Suprapubic skin (tissue), 4 donors: ENCODE measurements at regions not wholly inside any gene's neighbourhood (a gene's known extent, or its start where the extent isn't known, plus 50 kb on each side); places are given as distances from the start of the nearest gene placed in this dataset.

ENCODE experiments used
- DNase-seq, 2 donors: peaks; one replicate each; pipeline ENCODE4 v3.0.0-alpha.2; 2019; ENCODE audit warnings: low spot score in 2 of 2
- H3K27ac ChIP-seq: fragments of 200-600 bp; sonication (generic); one replicate; pipeline ENCODE4 v1.5.1; 2019
- H3K27me3 ChIP-seq: fragments of 200-600 bp; sonication (generic); one replicate; pipeline ENCODE4 v1.5.1; 2019
- H3K36me3 ChIP-seq: fragments of 200-600 bp; sonication (generic); one replicate; pipeline ENCODE4 v1.5.1; 2019
- H3K4me1 ChIP-seq: fragments of 200-600 bp; sonication (generic); one replicate; pipeline ENCODE4 v1.5.1; 2019
- H3K4me3 ChIP-seq: fragments of 200-600 bp; sonication (generic); one replicate; pipeline ENCODE4 v1.5.1; 2019; ENCODE audit warnings: mild to moderate bottlenecking
- H3K9me3 ChIP-seq: fragments of 200-600 bp; sonication (generic); one replicate; pipeline ENCODE4 v1.5.1; 2019
- EP300 ChIP-seq: sonication (generic); formaldehyde crosslinking; IDR thresholded peaks from one replicate; pipeline ENCODE4 v1.6.1; 2017; ENCODE audit warnings: antibody characterized with exemption
- POLR2A ChIP-seq, 2 donors: fragments of 450-650 bp; IDR thresholded peaks; one replicate each; pipeline ENCODE4 v1.6.1; 2017; ENCODE audit warnings: antibody characterized with exemption in 2 of 2, mild to moderate bottlenecking in 2 of 2, moderate library complexity in 2 of 2
- POLR2AphosphoS5 ChIP-seq, 3 donors: sonication (generic); formaldehyde crosslinking; IDR thresholded peaks; one replicate each; pipeline ENCODE4 v1.6.1; 2017; ENCODE audit warnings: antibody characterized with exemption in 3 of 3
- WGBS: methylation state at CpG from one replicate; pipeline ENCODE4 v1.1.5; 2018; 5-methylcytosine and 5-hydroxymethylcytosine counted together
- TF ChIP-seq, protein P1 (sequence below), 2 donors: fragments of 200-600 bp in 1 of 2; fragments of 450-650 bp in 1 of 2; sonication (generic) in 1 of 2; IDR thresholded peaks; one replicate each; pipeline ENCODE4 v1.5.1; 2016 to 2019; ENCODE audit warnings: antibody characterized with exemption in 2 of 2, mild to moderate bottlenecking in 1 of 2, moderate library complexity in 1 of 2

DNA sequence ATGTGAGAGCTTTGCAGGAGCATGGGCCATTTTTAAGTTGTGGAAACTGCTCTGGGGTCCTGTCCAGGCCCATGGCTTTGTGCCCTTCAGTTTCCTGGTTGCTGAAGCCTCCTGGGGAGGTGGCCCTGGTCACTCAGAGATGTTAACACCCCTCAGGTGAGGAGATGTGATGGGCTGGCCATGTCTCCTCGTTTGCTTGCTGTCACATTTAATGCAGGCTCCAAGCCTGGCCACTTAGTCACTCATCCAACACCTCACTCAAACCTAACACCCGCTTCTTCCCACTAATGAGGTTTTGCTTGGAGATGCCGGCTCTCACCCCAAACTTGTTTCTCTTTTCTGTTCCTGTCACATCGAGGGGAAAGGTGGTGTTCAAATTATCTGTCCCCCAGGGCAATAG lies 192.7 kb downstream of the PTPRU start:
- no peaks in the 10 kb centered on the region for H3K36me3 ChIP-seq
- peaks cover 6% of the 10 kb centered on the region for H3K27me3 ChIP-seq
- H3K4me1 ChIP-seq = no peaks in the 10 kb centered on the region
- WGBS = 53% methylated on average over 4 of the region's 4 CpGs
- peak in 1 of 2 donors; percentile 28 for DNase-seq
- H3K9me3 ChIP-seq = no peaks in the 10 kb centered on the region
- H3K4me3 ChIP-seq = no peak overlapping the region
- no peak overlapping the region for H3K27ac ChIP-seq
- no peak for TF ChIP-seq POLR2A (IDR thresholded peaks at IDR 0.05)
- TF ChIP-seq, protein P1, sequence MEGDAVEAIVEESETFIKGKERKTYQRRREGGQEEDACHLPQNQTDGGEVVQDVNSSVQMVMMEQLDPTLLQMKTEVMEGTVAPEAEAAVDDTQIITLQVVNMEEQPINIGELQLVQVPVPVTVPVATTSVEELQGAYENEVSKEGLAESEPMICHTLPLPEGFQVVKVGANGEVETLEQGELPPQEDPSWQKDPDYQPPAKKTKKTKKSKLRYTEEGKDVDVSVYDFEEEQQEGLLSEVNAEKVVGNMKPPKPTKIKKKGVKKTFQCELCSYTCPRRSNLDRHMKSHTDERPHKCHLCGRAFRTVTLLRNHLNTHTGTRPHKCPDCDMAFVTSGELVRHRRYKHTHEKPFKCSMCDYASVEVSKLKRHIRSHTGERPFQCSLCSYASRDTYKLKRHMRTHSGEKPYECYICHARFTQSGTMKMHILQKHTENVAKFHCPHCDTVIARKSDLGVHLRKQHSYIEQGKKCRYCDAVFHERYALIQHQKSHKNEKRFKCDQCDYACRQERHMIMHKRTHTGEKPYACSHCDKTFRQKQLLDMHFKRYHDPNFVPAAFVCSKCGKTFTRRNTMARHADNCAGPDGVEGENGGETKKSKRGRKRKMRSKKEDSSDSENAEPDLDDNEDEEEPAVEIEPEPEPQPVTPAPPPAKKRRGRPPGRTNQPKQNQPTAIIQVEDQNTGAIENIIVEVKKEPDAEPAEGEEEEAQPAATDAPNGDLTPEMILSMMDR (IDR thresholded peaks at IDR 0.05) = no peak
- no peak for TF ChIP-seq POLR2AphosphoS5 (IDR thresholded peaks at IDR 0.05)

DNA sequence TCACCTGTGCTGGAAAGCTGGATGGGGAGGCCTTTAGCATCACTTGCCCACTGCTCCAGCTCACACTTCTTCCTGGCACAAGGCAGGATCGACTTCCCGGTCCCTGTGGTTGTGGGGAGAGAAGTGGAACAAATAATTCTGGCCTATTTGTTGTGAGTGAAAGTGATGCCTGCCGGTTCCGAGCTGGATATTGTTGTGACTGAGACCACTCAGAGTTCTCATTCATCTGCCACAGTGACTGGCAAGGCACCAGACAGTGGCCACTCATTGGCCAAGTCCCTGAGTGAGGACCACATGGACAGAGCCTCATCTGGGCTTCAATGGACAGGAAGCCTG lies 191.9 kb downstream of the PTPRU start:
- Histone ChIP-seq H3K4me1 (no peaks in the 10 kb centered on the region), H3K4me3 (no peak overlapping the region), H3K27ac (no peak overlapping the region), H3K27me3 (peaks cover 5% of the 10 kb centered on the region), H3K36me3 (no peaks in the 10 kb centered on the region), H3K9me3 (no peaks in the 10 kb centered on the region)
- DNase-seq = peak in 1 of 2 donors; percentile 32
- WGBS = 87% methylated on average over 4 of the region's 4 CpGs
- no peak for TF ChIP-seq POLR2A (IDR thresholded peaks at IDR 0.05)
- TF ChIP-seq, protein P1 (IDR thresholded peaks at IDR 0.05) = no peak
- no peak for TF ChIP-seq POLR2AphosphoS5 (IDR thresholded peaks at IDR 0.05)
- TF ChIP-seq EP300 = no peak

DNA sequence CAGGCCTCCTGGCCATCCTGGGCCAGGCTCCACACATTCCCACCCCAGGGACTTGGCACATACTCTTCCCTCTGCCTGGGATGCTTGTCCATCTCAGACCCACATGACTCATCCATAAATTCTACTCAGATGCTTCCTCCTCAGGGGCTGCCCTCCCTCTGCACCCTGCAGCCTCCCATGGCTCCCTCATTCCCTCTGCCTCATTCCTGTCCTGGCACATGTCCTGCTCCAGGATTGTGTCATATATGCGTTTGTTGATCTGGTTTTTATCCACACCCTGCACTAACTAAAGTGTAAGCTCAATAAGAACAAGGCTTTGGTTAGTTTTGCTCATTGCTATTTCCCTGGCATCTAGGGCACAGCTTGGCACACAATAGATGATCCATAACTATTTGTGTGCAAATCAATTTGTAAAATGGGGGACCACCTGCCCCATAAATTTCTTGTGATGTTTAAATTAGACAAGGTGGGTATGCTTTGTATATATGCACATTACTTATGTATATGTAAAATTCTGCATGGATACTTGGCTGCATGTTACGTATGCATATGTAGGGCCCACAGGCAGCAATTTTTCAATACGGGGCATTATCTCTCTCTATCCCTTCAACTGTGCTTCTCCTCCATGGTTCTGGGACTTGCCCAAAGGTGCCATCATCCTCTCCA lies 191.4 kb downstream of the PTPRU start:
- H3K4me1 ChIP-seq = no peaks in the 10 kb centered on the region
- peaks cover 3% of the 10 kb centered on the region for H3K27me3 ChIP-seq
- no peaks in the 10 kb centered on the region for H3K9me3 ChIP-seq
- no peaks in the 10 kb centered on the region for H3K36me3 ChIP-seq
- H3K4me3 ChIP-seq = no peak overlapping the region
- TF ChIP-seq EP300 (no peak), POLR2A (IDR thresholded peaks at IDR 0.05) (no peak), POLR2AphosphoS5 (IDR thresholded peaks at IDR 0.05) (no peak)
- TF ChIP-seq, protein P1 (IDR thresholded peaks at IDR 0.05) = no peak
- H3K27ac ChIP-seq = no peak overlapping the region
- DNase-seq = peak in 1 of 2 donors; percentile 48
- 90% methylated on average over 3 of the region's 3 CpGs for WGBS

DNA sequence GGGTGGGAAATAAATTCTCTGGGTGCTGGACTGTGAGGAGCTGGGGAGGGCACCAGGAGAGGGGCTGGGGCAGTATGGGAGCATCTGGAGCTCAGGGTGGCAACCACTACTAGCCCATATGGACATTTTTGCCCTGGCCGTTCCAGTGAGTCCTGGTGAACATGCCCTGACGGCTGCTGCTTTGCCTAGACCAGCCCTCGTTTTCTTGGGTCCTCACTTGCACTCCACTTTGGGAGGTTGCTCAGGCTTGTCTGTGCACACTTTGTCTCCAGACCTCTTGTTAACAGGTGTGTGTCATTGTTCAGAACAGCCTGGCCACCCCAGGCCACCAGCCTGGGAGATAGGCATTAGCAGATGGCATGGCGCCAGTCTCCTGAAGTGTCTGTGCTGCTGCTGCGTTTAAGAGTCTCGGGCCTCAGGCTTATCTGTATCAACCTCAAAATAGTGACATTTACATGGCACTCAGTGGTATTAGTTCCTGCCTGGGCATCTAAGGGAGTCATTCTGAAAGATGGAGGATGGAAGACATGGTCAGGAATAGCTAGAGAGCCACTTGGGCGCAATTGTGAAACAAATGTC lies 190.5 kb downstream of the PTPRU start:
- no peaks in the 10 kb centered on the region for H3K36me3 ChIP-seq
- no peaks in the 10 kb centered on the region for H3K9me3 ChIP-seq
- WGBS = 69% methylated on average over 7 of the region's 7 CpGs
- H3K4me3 ChIP-seq = no peak overlapping the region
- TF ChIP-seq EP300 (no peak), POLR2AphosphoS5 (IDR thresholded peaks at IDR 0.05) (no peak), POLR2A (IDR thresholded peaks at IDR 0.05) (no peak)
- TF ChIP-seq, protein P1 (IDR thresholded peaks at IDR 0.05) = no peak
- no peak overlapping the region for H3K27ac ChIP-seq
- no peaks in the 10 kb centered on the region for H3K4me1 ChIP-seq
- peaks cover 3% of the 10 kb centered on the region for H3K27me3 ChIP-seq
- peak in 1 of 2 donors; percentile 75 for DNase-seq

DNA sequence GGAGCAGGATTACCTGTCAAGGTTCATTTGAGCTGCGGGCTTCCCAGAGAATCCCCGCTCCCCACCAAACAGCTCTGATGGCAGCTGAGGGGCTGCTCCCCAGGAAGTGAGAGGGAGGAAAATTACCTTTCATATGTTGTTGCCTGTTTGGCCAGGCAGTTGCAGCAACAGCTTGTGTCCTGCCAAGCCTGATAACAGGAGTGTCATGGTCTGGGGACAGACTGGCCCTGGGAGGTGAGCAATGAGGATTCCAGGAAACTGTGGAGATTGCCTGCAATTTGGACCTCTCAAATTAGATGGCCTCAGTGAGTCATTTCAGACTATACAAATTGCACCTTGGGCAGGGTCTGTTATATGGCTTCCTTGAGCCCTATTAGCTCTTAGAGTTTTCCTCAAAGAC lies 189.3 kb downstream of the PTPRU start:
- H3K27ac ChIP-seq = no peak overlapping the region
- H3K4me1 ChIP-seq = no peaks in the 10 kb centered on the region
- no peak for DNase-seq
- H3K36me3 ChIP-seq = no peaks in the 10 kb centered on the region
- H3K4me3 ChIP-seq = no peak overlapping the region
- H3K9me3 ChIP-seq = peaks cover 4% of the 10 kb centered on the region
- TF ChIP-seq POLR2A (IDR thresholded peaks at IDR 0.05) (no peak), EP300 (no peak), POLR2AphosphoS5 (IDR thresholded peaks at IDR 0.05) (no peak)
- TF ChIP-seq, protein P1 (IDR thresholded peaks at IDR 0.05) = no peak
- WGBS = 100% methylated on average over 2 of the region's 2 CpGs
- H3K27me3 ChIP-seq = peaks cover 3% of the 10 kb centered on the region
